CD4-positive, alpha-beta T cell (primary cell): ENCODE measurements at regions not wholly inside any gene's neighbourhood (a gene's known extent, or its start where the extent isn't known, plus 50 kb on each side); places are given as distances from the start of the nearest gene placed in this dataset.

Experiments used
- ATAC-seq: fragments of 200-7000 bp; cut with Tn5 transposase; one replicate; pipeline ENCODE4 v1.10.0; 2022; ENCODE audit warnings: mild to moderate bottlenecking; ENCODE audit not compliant: poor library complexity
- CTCF ChIA-PET: fragments of 350-600 bp; sonication (Branson Sonifier 250); formaldehyde crosslinking; loops from one replicate; lab custom pipeline; 2021; ENCODE audit warnings: antibody characterized with exemption, inconsistent platforms; lab: Charles Lee
- POLR2A ChIA-PET: fragments of 350-600 bp; sonication (Branson Sonifier 250); formaldehyde crosslinking; loops from one replicate; lab custom pipeline; 2021; ENCODE audit warnings: antibody characterized with exemption, inconsistent platforms; lab: Charles Lee
- DNase-seq, 14 experiments: peaks; one replicate each; pipeline ENCODE4 v3.0.0-alpha.2; 2013 to 2020; ENCODE audit warnings: mixed read lengths in 2 of 14
- H3K27ac ChIP-seq, 2 donors: one replicate each; pipeline versions ENCODE4 v1.5.1 to v1.7.0; 2013; ENCODE audit warnings: low read length in 2 of 2, low read depth in 1 of 2, mild to moderate bottlenecking in 1 of 2
- H3K27me3 ChIP-seq, 2 experiments: 1 replicate in 1 of 2; 2 replicates in 1 of 2; pipeline versions ENCODE4 v1.6.1 to v1.7.0; 2013; ENCODE audit warnings: low read length in 2 of 2, control low read depth in 1 of 2, mild to moderate bottlenecking in 1 of 2, moderate library complexity in 1 of 2; ENCODE audit not compliant: insufficient read depth in 2 of 2, control insufficient read depth in 1 of 2
- H3K36me3 ChIP-seq: one replicate; pipeline ENCODE4 v1.6.1; 2013; ENCODE audit warnings: low read length, control low read depth; ENCODE audit not compliant: insufficient read depth
- H3K4me1 ChIP-seq: one replicate; pipeline ENCODE4 v1.6.1; 2013; ENCODE audit warnings: low read length, control low read depth; ENCODE audit not compliant: insufficient read depth
- H3K4me3 ChIP-seq: one replicate; pipeline ENCODE4 v1.5.1; 2013; ENCODE audit warnings: mild to moderate bottlenecking, low read length, moderate library complexity
- H3K9me3 ChIP-seq, 2 experiments: 1 replicate in 1 of 2; 2 replicates in 1 of 2; pipeline versions ENCODE4 v1.6.1 to v1.7.0; 2013; ENCODE audit warnings: low read length in 2 of 2, mild to moderate bottlenecking in 2 of 2, control low read depth in 1 of 2, moderate library complexity in 1 of 2; ENCODE audit not compliant: control insufficient read depth in 1 of 2, insufficient read depth in 1 of 2
- H3K27ac Mint-ChIP-seq: one replicate; pipeline ENCODE4 v1.8.0; 2020; ENCODE audit warnings: mixed read lengths
- H3K27me3 Mint-ChIP-seq: one replicate; pipeline ENCODE4 v1.8.0; 2021; ENCODE audit warnings: mixed read lengths
- H3K36me3 Mint-ChIP-seq: one replicate; pipeline ENCODE4 v1.8.0; 2021; ENCODE audit warnings: low read depth, mixed read lengths
- H3K4me1 Mint-ChIP-seq: one replicate; pipeline ENCODE4 v1.8.0; 2021; ENCODE audit warnings: low read depth, mixed read lengths
- H3K4me3 Mint-ChIP-seq: one replicate; pipeline ENCODE4 v1.8.0; 2020; ENCODE audit warnings: mild to moderate bottlenecking, mixed read lengths
- H3K9me3 Mint-ChIP-seq: one replicate; pipeline ENCODE4 v1.8.0; 2020; ENCODE audit warnings: mixed read lengths
- intact Hi-C, 2 experiments: fragments of 100-400 bp; cut with DNase I in 1 of 2; cut with micrococcal nuclease in 1 of 2; formaldehyde crosslinking; loops; one replicate each; pipeline versions ENCODE4 v1.15.1 to v1.9.0; 2023 to 2025; cut with DNase I, micrococcal nuclease
- TF ChIP-seq, protein P1 (sequence below): fragments of 200-600 bp; IDR thresholded peaks from one replicate; pipeline ENCODE4 v1.8.0; 2022; ENCODE audit warnings: antibody characterized with exemption, mild to moderate bottlenecking

DNA sequence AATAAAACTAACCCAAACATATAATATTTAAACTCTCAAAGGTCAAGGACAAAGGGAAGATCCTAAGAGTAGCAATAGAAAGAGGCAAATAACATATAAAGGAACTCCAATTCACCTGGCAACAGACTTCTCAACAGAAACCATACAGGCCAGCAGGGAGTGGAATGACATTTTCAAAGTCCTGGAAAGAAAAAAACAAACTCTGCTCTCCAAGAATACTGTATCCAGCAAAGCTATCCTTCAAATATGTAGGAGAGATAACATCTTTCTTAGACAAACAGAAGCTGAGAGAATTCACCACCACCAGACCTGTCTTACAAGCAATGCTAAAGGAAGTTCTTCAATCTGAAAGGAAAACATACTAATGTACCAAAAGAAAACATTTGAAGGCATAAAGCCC is 51.5 kb upstream of the TMEM158 start:
- no peak for DNase-seq
- Histone ChIP-seq H3K4me1 (no peaks in the 10 kb centered on the region), H3K9me3 (peaks cover 0 to 3% of the 10 kb centered on the region in 2 experiments), H3K4me3 (no peak overlapping the region), H3K27me3 (peaks cover 6 to 9% of the 10 kb centered on the region in 2 experiments), H3K27ac (no peak overlapping the region), H3K36me3 (no peaks in the 10 kb centered on the region)
- Mint-ChIP-seq H3K9me3 (peaks cover 24% of the 10 kb centered on the region), H3K4me3 (no peak overlapping the region), H3K4me1 (no peaks in the 10 kb centered on the region), H3K36me3 (peaks cover 3% of the 10 kb centered on the region), H3K27me3 (peaks cover 29% of the 10 kb centered on the region), H3K27ac (no peak overlapping the region)
- ChIA-PET POLR2A (no interaction called here), CTCF (no interaction called here)
- TF ChIP-seq, protein P1, sequence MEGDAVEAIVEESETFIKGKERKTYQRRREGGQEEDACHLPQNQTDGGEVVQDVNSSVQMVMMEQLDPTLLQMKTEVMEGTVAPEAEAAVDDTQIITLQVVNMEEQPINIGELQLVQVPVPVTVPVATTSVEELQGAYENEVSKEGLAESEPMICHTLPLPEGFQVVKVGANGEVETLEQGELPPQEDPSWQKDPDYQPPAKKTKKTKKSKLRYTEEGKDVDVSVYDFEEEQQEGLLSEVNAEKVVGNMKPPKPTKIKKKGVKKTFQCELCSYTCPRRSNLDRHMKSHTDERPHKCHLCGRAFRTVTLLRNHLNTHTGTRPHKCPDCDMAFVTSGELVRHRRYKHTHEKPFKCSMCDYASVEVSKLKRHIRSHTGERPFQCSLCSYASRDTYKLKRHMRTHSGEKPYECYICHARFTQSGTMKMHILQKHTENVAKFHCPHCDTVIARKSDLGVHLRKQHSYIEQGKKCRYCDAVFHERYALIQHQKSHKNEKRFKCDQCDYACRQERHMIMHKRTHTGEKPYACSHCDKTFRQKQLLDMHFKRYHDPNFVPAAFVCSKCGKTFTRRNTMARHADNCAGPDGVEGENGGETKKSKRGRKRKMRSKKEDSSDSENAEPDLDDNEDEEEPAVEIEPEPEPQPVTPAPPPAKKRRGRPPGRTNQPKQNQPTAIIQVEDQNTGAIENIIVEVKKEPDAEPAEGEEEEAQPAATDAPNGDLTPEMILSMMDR = no peak
- no peak for ATAC-seq
- intact Hi-C loops = no loop called here

DNA sequence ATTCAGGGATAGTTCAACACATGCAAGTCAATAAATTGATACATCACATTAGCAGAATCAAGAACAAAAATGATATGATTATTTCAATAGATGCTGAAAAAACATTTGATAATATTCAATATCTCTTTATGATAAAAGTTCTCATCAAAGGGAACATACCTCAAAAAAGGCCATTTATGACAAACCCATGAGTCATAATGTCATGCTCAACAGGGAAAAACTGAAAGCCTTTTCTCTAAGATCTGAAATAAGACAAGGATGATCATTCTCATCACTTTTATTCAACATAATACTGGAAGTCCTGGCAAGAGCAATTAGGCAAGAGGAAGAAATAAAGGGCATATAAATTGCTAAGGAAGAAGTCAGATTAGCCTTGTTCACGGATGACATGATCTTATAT is 54.1 kb upstream of the TMEM158 start:
- H3K27me3 ChIP-seq = peaks cover 2 to 13% of the 10 kb centered on the region in 2 experiments
- ATAC-seq = no peak
- Mint-ChIP-seq H3K27ac (no peak overlapping the region), H3K4me1 (no peaks in the 10 kb centered on the region), H3K27me3 (peaks cover 16% of the 10 kb centered on the region), H3K36me3 (peaks cover 3% of the 10 kb centered on the region), H3K4me3 (no peak overlapping the region), H3K9me3 (peaks cover 24% of the 10 kb centered on the region)
- CTCF ChIA-PET = no interaction called here
- no peak overlapping the region for H3K4me3 ChIP-seq
- POLR2A ChIA-PET = no interaction called here
- TF ChIP-seq, protein P1 = no peak
- no peaks in the 10 kb centered on the region for H3K4me1 ChIP-seq
- no peak overlapping the region for H3K27ac ChIP-seq
- H3K9me3 ChIP-seq = peaks cover 0 to 3% of the 10 kb centered on the region in 2 experiments
- no peaks in the 10 kb centered on the region for H3K36me3 ChIP-seq
- intact Hi-C loops = no loop called here
- DNase-seq = no peak

DNA sequence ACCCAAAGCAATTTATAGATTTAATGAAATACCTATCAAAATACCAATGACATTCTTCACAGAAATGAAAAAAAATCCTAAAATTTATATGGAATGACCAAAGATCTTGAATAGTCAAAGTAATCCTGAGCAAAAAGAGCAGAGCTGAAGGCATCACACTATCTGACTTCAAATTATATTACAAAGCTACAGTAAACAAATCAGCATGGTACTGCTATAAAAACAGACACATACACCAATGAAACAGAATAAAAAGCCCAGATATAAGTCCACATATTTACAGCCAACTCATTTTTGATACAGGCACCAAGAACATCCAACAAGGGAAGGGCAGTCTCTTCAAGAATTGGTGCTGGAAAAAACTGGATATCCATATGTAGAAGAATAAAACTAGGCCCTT is 54.9 kb upstream of the TMEM158 start:
- peaks cover 0 to 3% of the 10 kb centered on the region in 2 experiments for H3K9me3 ChIP-seq
- ChIA-PET POLR2A (no interaction called here), CTCF (no interaction called here)
- ATAC-seq = no peak
- H3K36me3 Mint-ChIP-seq = peaks cover 3% of the 10 kb centered on the region
- no peak overlapping the region for H3K4me3 Mint-ChIP-seq
- H3K27ac Mint-ChIP-seq = no peak overlapping the region
- intact Hi-C loops = no loop called here
- H3K27me3 Mint-ChIP-seq = peaks cover 20% of the 10 kb centered on the region
- H3K4me1 Mint-ChIP-seq = no peaks in the 10 kb centered on the region
- no peak overlapping the region for H3K4me3 ChIP-seq
- H3K27ac ChIP-seq = no peak overlapping the region
- no peak for DNase-seq
- no peaks in the 10 kb centered on the region for H3K36me3 ChIP-seq
- peaks cover 3 to 13% of the 10 kb centered on the region in 2 experiments for H3K27me3 ChIP-seq
- TF ChIP-seq, protein P1 = no peak
- no peaks in the 10 kb centered on the region for H3K4me1 ChIP-seq
- peaks cover 21% of the 10 kb centered on the region for H3K9me3 Mint-ChIP-seq
